Kidney glomerular epithelial cell (primary cell): ENCODE measurements at regions not wholly inside any gene's neighbourhood (a gene's known extent, or its start where the extent isn't known, plus 50 kb on each side); places are given as distances from the start of the nearest gene placed in this dataset.
"Not testable (repeated sequence)": the region's sequence is repeated elsewhere in the genome, so short reads cannot be mapped to it uniquely, and the experiment has no call there.

Source experiments
- DNase-seq: peaks from one replicate; lab custom pipeline; 2025; lab: John Stamatoyannopoulos, UW

DNA sequence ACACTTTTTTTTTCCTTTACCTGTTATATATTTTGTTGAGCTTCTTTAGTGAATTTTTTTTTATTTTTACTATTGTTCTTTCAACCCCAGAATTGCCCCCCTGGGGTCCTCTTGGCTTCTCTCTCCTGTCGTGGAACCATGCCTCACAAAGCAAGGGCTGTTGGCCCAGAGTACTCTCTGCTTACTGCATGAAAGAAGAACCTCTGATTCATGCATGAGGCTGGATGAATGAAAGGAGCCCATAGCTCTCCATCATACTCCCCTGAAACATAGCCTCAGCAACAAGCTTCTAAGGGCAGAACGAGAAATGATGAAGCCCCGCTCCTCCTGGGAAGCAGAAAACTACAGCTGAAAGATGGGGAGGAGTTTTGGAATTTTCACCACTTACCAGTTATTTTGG, 1441.0 kb downstream of the BRINP3 start:
- no peak for DNase-seq

DNA sequence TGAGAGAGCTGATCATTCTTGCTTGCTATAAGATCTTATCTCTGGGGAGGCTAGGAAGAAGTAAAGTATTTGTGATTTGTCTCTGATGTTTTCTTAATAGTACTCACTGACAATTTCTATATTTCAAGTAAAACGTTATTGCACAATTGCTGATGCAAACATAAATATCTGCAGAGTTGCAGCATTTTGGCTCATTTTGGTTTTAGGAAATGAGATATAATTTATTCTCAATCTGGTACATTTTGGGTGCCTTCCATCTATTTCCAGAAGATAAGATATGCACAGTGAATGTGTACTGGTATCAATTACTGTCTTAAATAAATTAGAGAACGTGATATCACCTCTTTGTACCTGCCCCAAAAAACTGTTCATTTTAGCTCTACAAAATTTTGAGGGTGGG, 1431.5 kb downstream of the BRINP3 start:
- DNase-seq = no peak

DNA sequence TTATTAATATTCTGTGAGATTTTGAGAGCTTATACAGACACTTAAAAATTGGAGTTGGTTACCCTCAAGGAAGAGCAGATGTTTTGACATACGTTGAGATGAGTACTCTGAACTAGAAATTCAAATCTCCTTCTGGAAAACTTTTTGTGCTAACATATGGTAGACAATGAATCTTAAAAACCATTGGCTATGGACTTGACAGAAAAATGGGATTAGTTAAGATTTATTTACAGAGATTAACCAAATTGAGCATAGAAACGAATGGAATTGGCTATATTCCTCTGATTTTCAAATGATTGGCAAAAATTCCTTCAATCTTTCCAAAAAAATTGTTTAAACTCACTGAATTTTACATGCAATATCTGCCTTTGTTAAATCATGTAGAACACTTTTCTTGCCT, 1392.9 kb downstream of the BRINP3 start:
- DNase-seq = no peak

DNA sequence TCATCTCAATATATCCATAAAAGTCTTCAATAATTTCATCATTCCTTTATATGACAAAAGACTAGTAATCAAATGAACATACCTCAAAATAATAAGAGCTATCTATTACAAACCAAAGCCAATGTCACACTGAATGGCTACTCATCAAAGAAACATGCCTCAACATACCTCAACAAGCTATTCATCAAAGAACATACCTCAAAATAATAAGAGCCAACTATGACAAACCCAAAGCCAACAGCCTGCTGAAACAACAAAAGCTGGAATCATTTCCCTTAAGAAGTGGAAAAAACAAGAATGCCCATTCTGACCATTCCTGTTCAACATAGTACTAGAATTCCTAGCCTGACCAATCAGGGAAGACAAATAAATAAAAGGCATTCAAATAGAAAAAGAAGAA, 1373.7 kb downstream of the BRINP3 start:
- DNase-seq = no peak

DNA sequence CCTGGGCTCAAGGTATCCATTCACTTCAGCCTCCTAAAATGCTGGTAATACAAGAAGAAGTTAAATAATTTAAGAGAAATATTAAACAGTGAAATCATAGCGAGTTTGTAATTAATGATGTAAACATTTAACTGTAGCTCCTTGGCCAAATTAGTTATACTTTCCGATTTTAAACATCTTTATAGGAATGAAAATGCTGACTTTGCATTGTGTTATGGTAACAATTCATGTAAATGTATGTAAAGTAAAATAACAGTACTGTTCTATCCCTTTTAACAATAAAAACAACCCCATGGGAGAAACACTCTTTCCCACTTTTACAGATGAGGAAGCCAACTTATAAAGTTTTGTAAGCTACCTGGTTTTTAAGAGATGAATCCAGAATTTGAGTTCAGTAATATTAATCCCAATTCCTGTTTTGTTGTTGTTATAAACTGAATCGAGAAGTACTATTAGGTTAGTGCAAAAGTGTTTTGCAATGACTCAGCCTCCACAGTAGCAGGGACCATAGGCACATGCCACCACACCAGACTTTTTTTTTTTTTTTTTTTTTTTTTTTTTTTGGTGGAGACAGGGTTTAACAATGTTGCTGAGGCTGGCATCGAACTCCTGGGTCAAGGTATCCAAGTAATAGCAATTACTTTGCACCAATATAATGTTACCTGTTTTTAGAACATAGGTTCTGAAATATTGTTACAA, 1360.4 kb downstream of the BRINP3 start:
- no peak for DNase-seq

DNA sequence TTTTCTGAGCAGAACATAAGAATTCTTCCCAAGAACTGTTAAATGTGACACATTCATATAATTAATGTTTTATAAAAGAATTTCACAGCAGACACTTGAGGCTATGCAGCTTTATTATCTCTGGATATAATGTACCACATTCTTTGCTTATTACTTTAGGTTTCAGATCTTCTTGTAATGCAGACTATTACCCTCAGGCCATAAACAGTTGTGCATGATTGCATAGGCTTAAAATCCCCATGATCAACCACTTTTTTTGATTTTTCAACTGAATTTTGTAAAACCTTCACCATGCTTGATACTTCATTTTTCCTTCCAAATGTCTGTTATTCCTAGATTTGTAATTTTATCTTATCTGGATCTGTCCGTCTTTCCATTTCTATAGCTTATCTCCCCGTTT, 1355.7 kb downstream of the BRINP3 start:
- DNase-seq = no peak

DNA sequence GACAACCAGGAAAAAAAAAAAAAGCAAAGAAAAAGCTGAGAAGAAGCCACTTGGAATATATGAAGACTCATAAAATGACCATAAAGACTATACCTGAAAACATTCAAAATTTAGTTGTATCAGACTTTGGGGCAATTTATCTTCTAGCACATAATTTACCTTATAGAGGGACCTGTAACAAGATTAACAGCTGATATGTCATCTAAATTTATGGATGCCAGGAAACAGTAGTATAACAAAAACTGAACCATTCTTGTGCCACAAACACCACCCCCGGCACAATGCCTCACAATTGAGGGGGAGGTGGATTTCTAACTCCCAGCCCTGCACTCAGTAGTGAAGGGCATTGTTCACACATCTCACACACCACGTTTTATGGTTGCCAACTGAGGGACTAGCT, 1352.0 kb downstream of the BRINP3 start:
- DNase-seq = no peak

DNA sequence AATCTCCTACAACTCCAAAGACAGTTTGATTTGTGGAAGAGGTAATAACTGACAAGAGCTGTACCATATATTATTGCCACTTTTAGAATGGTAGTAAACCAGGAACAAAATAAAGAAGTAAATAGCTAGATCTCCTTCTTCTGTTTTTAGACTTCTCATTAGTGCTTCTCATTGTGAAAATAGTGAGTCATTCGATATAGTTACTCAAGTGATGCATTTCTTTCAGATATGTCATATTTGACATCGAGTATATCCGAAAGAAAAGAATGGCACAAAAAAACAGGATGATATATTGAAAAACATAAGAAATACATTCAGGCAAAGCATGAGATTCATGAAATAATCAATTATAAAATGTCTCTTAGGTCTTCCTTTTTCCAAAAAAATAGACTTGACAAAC, 1346.1 kb downstream of the BRINP3 start:
- no peak for DNase-seq

DNA sequence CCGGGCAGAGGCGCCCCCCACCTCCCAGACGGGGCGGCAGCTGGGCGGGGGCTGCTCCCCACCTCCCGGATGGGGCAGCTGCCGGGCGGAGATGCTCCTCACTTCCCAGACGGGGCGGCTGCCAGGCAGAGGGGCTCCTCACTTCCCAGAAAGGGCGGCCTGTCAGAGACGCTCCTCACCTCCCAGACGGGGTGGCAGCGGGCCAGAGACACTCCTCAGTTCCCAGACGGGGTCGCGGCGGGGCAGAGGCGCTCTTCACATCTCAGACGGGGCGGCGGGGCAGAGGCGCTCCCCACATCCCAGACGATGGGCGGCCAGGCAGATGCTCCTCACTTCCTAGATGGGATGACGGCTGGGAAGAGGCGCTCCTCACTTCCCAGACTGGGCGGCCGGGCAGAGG, 1337.9 kb downstream of the BRINP3 start:
- not testable (repeated sequence) for DNase-seq

DNA sequence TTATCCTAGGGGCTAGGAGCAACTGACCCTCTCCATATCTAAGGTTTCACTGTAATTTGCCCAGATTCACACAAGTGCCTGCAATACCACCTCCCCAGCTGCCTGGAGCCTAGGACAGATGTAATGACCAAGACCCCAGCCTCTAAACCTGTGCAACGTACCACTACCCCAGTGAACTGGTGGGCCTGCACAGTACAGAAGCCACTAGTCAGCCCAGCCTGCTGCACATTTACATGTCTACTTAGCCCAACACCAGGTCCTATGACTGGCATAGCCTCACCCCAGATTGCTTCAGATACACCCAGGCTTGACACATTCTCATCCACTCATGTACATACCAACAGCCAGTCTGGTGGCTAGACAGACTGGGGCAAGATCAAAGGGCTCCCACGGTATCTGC, 1336.6 kb downstream of the BRINP3 start:
- no peak for DNase-seq

DNA sequence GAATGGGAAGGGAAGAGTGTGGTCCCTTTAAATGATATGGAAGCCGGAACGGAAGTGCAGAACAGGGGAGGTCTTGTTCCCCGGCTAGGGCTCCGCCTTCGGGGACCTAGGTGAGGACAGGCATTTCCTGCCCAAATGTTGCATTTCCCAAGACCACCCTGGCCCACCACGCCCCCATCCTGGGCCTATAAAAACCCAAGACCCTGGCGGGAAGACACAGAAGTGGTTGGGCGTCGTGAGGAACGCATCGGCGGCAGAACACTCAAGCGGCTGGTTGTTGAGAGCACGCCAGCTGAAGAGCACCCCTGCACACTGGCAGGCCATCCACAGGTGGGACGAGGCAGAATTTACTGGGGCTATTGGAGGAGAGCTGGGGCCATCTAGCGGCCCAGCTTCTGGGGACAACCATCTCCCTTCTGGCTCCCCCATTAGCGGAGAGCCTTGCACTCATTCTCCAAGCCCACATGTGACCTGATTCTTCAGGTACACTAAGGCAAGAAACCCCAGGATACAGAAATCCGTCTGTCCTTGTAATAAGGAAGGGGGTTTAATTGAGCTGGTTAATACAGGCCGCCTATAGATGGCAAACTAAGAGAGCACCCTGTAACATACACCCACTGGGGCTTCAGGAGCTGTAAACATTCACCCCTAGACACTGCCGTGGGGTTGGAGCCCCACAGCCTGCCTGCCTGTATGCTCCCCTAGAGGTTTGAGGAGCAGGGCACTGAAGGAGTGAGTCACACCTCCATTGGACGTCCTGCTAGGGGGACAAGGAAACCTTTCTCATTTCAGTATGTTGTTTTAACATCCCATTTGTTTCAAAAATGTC, 1327.9 kb downstream of the BRINP3 start:
- DNase-seq = no peak

DNA sequence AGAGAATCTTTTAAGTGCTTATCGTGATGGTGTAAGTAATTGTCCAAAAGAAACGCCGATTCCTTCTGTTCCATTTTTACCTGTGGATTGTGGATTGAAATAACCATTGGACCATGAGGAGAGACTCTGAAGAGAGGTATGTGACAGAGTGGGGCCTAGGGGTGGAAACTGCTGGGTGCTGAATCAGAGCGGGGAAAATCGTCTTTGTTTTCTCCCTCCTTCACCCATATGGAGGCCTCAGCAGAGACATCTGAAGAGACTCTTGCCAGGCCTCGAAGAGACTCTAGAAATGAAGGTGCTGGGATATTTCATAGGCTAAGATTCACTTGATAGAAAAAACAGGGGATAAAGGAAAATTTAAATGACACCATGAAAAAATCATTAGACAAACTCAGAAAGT, 1327.0 kb downstream of the BRINP3 start:
- no peak for DNase-seq

DNA sequence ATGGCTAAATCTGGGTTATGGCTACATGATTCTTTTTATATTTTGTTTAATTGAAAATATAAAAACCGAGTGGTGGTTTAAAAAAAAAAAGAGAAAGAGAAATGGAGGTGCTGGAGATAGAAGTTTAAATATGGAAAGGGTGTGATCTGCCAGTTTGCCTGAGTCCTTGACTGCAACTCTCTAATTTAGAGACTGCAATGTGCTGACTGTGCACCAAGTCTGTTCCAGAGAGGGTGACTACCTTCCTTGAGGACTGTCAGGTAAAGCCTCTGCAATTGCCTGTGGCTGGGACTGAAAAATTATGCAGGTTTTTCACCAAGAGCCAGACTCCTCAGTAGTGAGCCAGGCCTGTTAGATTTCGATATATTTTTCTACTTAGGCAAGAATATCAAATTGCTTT, 1326.3 kb downstream of the BRINP3 start:
- DNase-seq = no peak

DNA sequence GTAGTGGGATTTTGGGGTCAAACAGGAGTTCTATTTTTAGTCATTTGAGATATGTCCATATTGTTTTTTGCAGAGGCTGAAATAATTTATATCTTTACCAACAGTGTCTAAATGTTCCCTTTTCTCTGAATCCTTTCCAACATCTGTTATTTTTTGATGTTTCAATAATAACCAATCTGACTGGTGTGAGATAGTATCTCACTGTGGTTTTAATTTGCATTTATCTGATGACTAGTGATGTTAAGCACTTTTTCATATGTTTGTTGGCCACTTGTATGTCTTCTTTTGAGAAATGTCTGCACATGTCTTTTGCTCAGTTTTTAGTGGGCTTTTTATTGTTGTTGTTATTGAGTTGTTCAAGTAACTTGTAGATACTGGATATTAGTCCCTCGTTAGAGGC, 1325.0 kb downstream of the BRINP3 start:
- DNase-seq = no peak

DNA sequence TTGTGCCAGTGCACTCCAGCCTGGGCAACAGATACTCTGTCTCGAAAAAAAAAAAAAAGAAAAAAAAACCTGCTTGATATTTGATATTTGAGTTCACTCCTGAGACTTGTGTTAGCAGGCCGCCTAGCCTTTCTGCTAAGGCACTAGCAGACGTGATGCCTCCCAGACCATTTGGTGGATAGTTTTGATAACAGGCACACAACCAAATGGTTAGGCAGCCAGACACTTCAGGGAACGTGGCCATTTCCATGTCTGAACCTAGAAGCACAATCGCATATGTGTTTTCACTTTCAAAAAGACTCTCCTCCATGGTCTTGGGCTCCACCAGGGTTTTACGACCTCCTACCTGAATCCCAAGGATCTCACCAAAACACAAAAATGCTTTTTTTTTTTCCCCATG, 1319.5 kb downstream of the BRINP3 start:
- no peak for DNase-seq

DNA sequence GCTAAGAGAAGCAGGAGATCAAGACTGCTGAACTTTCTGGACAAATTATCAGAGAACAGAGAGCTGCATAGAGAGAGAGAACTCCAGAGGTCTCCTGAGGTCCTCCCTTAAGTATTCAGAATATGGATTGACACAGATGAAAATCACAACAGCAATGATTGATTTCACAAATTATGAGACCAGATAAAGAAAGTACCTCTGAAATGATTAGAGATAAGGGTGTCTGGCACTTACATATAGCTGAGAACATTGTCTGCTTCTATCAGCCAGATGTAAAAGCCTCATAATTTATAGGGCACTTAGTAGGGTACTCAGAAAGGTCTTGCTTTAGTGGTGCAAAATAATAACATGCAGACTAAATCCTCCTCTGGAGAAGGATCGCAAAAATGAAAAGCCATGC, 1301.8 kb downstream of the BRINP3 start:
- DNase-seq = no peak

DNA sequence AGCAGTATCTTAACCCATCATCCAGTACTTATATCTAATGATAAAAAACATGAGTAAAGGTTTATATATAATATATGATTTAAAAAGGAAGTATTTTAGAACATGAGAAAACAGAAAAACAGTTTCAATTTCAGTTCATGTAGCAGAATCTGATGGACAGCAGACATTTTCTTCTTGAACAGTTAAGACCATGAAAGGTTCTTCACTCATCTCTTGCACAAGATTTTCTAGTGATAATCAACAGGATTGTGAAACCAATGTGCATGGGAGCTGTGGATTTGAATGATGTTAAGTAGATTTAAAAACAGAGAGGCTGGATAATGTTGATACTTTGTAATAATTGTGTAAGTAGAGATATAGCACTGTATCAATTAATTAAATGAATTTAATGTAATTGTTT, 1297.6 kb downstream of the BRINP3 start:
- DNase-seq = no peak

DNA sequence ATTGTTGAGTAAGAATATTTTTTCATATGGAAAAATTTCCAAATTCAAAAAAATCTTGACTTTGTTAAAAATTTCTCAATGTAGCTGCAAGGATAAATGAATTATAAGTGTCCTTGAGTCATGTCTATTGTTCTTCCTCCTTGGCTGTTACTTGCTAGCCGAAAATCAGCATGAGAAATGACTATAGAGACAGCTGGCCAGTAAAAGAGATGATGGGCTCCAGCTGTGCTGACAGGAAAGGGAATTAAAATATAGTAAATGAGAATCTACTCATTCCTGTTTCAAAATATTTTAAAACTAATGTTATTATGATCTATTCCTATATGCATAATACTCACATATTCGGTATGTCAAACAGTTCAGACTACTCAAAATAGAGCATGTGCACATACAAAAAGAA, 1292.6 kb downstream of the BRINP3 start:
- DNase-seq = no peak

DNA sequence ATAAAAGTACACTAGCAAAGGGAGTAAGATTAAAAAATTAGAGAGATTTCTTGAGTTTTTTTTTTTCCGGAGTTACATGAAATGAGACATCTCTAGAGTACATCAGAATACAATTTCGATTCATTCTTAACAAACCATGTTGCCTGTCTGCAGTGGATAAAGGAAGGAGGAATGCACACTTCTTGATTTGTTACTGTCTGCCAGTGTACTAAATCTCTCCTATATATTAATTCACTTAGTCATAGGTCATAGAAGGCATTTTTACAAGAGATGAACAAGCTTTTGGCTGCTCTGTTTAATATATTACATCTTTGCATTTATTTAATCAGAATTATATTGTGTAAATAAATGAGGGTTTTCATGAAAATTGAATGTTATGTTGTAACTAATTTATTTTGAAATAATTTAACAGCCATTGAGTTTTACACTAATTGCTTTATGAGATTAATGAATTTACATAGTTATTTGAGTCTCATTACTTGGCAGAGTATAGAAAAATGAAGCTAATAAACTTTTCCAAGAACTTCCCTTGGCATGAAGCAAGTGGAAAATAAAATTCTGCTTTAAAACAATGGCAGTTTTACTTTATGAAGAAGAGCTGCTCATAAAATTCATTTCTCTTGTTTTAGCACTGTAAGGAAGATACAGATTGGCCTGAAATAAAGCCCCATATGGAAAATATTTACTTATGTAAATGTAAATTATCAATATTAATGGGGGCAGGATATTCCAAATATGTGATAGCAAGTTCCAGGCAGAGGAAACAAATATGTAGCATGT, 1284.7 kb downstream of the BRINP3 start:
- DNase-seq = no peak

DNA sequence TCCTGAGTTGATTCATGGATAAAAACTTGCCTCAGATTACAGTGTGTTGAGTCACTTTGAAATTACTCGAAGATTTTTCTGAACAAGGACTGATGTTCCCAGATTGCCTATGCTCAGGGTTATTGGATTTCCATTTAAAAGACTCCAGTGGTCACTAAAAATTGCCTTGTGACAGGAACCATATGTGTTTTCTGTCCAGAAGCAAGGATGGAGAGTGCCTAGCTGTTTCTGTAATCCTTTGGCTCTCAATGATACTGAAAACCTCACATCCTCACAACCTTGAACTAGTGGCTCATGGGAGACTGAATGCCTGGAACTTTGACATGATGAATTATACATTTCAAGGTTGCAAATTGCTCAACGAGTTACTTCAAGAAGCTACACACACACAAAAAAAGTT, 1271.8 kb downstream of the BRINP3 start:
- DNase-seq = no peak

DNA sequence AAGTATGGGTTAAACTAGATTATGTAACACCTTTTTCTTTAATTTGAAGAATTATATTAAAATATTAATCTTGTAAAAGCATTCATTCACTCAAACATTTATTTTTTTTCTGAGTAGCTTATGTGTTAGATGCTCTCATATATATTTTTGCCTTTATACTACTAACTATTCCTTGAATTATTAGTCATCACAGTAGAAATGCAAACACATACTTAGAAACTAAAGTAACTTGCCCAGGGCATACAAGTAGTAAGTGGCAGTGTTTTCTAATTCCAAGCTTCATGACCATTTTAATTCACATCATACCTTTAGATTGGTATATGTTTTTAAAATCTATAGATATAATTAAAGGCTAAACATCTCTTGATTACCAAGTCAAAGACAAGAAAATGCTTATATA, 1271.0 kb downstream of the BRINP3 start:
- DNase-seq = no peak

DNA sequence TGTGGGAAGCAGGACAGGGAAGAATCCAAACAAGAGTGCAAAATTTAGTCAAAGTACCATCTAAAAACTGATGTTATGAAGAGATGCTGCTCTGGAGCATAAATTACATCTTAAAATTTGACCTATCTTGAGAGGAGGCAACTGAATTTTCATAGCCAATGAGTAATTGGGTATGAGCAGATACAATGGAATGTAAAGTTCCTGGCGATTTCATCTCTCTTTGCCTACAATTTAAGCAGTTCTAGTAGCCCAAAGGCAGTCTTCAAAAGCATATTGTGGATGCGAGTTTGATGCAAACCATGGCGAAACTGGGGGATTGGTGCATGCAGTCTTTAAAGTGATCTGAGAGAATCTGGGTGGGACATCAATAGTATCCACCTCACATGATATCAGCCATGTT, 1265.9 kb downstream of the BRINP3 start:
- DNase-seq = no peak

DNA sequence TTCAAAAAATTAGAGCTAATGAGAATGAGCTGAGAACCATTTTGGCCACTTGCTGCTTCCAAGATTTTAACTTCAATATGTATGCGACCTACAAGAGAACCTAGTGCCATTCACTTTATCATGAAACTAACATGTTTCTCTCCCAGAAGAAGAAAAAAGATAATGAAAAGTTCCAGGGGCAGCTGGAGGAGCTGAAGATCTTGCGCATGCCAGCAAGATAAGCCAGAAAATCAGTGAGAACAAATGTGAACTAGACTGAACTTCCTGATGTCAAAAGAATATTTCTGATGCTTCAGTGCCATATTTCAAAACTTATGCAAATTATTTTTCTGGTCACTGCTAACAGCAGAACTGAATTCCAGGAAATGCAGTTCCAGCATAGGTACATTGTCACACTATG, 1265.1 kb downstream of the BRINP3 start:
- no peak for DNase-seq
